CD8-positive, alpha-beta memory T cell (primary cell): ENCODE measurements at regions not wholly inside any gene's neighbourhood (a gene's known extent, or its start where the extent isn't known, plus 50 kb on each side); places are given as distances from the start of the nearest gene placed in this dataset.

ENCODE experiments used
- CTCF ChIA-PET: fragments of 350-600 bp; sonication (Branson Sonifier 250); formaldehyde crosslinking; loops from one replicate; lab custom pipeline; 2021; ENCODE audit warnings: antibody characterized with exemption; lab: Charles Lee
- POLR2A ChIA-PET: fragments of 350-600 bp; sonication (Branson Sonifier 250); formaldehyde crosslinking; loops from one replicate; lab custom pipeline; 2021; ENCODE audit warnings: antibody characterized with exemption; lab: Charles Lee
- DNase-seq, 5 donors: peaks; one replicate each; pipeline versions ENCODE4 v3.0.0 to v3.0.0-alpha.2; 2020 to 2022; ENCODE audit warnings: mixed read lengths in 1 of 5
- H3K27ac ChIP-seq: one replicate; pipeline ENCODE4 v1.7.0; 2013; ENCODE audit warnings: low read depth, mild to moderate bottlenecking, low read length, moderate library complexity
- H3K27me3 ChIP-seq: 2 replicates; pipeline ENCODE4 v1.7.0; 2013; ENCODE audit warnings: low read length, mild to moderate bottlenecking; ENCODE audit not compliant: insufficient read depth, poor library complexity, severe bottlenecking
- H3K36me3 ChIP-seq: 2 replicates; pipeline ENCODE4 v1.7.0; 2013; ENCODE audit warnings: mild to moderate bottlenecking, low read length, moderate library complexity; ENCODE audit not compliant: insufficient read depth
- H3K4me1 ChIP-seq: 2 replicates; pipeline ENCODE4 v1.7.0; 2013; ENCODE audit warnings: mild to moderate bottlenecking, low read length, moderate library complexity; ENCODE audit not compliant: insufficient read depth
- H3K4me3 ChIP-seq: 2 replicates; pipeline ENCODE4 v1.7.0; 2013; ENCODE audit warnings: mild to moderate bottlenecking, low read length
- H3K9me3 ChIP-seq: 2 replicates; pipeline ENCODE4 v1.7.0; 2013; ENCODE audit warnings: mild to moderate bottlenecking, low read length
- H3K27ac Mint-ChIP-seq, 8 donors: one replicate each; pipeline ENCODE4 v1.8.0; 2020 to 2021; ENCODE audit warnings: mixed read lengths in 8 of 8, mild to moderate bottlenecking in 6 of 8, inconsistent platforms in 3 of 8, moderate library complexity in 3 of 8
- H3K27me3 Mint-ChIP-seq, 2 donors: one replicate each; pipeline ENCODE4 v1.8.0; 2020 to 2021; ENCODE audit warnings: mixed read lengths in 2 of 2, mild to moderate bottlenecking in 1 of 2, moderate library complexity in 1 of 2
- H3K36me3 Mint-ChIP-seq, 3 donors: one replicate each; pipeline ENCODE4 v1.8.0; 2020 to 2021; ENCODE audit warnings: mixed read lengths in 3 of 3, inconsistent platforms in 1 of 3, mild to moderate bottlenecking in 1 of 3
- H3K4me1 Mint-ChIP-seq, 3 donors: one replicate each; pipeline ENCODE4 v1.8.0; 2020 to 2021; ENCODE audit warnings: mixed read lengths in 3 of 3, inconsistent platforms in 1 of 3, mild to moderate bottlenecking in 1 of 3
- H3K4me3 Mint-ChIP-seq, 7 donors: one replicate each; pipeline ENCODE4 v1.8.0; 2020 to 2021; ENCODE audit warnings: mixed read lengths in 7 of 7, mild to moderate bottlenecking in 6 of 7, moderate library complexity in 4 of 7, inconsistent platforms in 2 of 7
- H3K9me3 Mint-ChIP-seq, 5 donors: one replicate each; pipeline ENCODE4 v1.8.0; 2020 to 2022; ENCODE audit warnings: mixed read lengths in 5 of 5, mild to moderate bottlenecking in 3 of 5, moderate library complexity in 2 of 5, inconsistent platforms in 1 of 5

DNA sequence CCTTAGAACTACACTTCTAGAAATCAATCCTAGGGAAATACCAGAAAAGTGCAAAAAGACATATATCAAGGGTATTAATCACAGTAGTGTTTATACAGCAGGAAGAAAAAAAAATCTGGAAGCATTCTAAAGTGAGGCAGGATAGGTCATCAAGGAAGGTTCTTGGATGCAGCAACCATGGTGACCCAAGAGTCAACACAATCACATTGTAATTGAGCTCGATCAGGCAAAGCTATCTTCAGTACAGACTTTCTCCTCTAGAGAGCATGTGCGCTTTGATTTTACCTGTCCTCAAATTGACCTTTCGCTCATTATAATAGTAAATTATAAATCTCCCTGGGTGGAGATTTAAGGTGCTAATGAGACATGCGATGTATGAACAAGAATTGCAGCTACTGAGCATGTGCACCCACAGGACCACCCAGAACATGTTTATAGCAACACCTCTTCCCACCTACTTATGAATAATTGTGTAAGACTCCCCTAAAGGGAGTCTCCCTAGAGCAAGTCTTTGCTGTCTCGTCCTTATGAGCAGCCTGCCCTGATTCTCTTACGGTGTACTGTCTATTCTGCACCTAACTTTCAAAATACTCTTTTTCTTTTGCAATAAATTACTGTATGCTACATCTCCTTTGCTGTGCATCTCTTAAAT is 297.7 kb downstream of the ATPSCKMT start:
- H3K4me3 Mint-ChIP-seq = no peak overlapping the region
- ChIA-PET CTCF (no interaction called here), POLR2A (no interaction called here)
- Histone ChIP-seq H3K27me3 (no peaks in the 10 kb centered on the region), H3K4me1 (no peaks in the 10 kb centered on the region), H3K4me3 (no peak overlapping the region), H3K27ac (no peak overlapping the region), H3K36me3 (no peaks in the 10 kb centered on the region), H3K9me3 (no peaks in the 10 kb centered on the region)
- H3K36me3 Mint-ChIP-seq = no peaks in the 10 kb centered on the region
- H3K9me3 Mint-ChIP-seq = peaks cover 0 to 12% (median 5%) of the 10 kb centered on the region in 5 donors
- no peak overlapping the region for H3K27ac Mint-ChIP-seq
- H3K27me3 Mint-ChIP-seq = no peaks in the 10 kb centered on the region
- no peaks in the 10 kb centered on the region for H3K4me1 Mint-ChIP-seq
- DNase-seq = no peak

DNA sequence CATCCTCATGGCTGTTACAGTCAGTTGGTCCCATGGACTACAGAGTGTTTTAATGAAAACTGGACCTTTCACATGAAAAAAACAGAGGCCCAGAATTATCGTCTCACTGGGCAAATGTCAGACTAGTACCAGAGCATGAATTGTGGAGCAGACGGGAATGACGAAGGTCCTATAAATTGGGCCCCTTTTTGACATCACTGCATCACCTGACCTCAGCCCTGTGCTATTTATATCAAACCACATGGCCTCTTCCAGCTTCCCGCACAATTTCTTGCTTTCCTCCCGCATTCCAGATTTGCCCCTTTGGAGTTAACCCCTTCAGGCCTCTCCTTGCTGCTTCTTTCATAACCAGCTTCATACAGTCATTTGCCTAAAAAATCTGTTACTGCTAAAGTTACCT is 301.7 kb downstream of the ATPSCKMT start:
- Histone ChIP-seq H3K27ac (no peak overlapping the region), H3K36me3 (no peaks in the 10 kb centered on the region), H3K9me3 (no peaks in the 10 kb centered on the region), H3K4me1 (no peaks in the 10 kb centered on the region), H3K27me3 (no peaks in the 10 kb centered on the region), H3K4me3 (no peak overlapping the region)
- Mint-ChIP-seq H3K9me3 (peaks cover 0 to 18% (median 5%) of the 10 kb centered on the region in 5 donors), H3K27me3 (no peaks in the 10 kb centered on the region), H3K4me3 (no peak overlapping the region), H3K27ac (no peak overlapping the region), H3K36me3 (no peaks in the 10 kb centered on the region), H3K4me1 (no peaks in the 10 kb centered on the region)
- CTCF ChIA-PET = no interaction called here
- POLR2A ChIA-PET = no interaction called here
- no peak for DNase-seq

- no peaks in the 10 kb centered on the region for H3K4me1 ChIP-seq
- no peak overlapping the region for H3K4me3 Mint-ChIP-seq
- POLR2A ChIA-PET = no interaction called here
- H3K27ac Mint-ChIP-seq = no peak overlapping the region
- peaks cover 0 to 18% (median 5%) of the 10 kb centered on the region in 5 donors for H3K9me3 Mint-ChIP-seq
- no peak overlapping the region for H3K27ac ChIP-seq
- DNase-seq = no peak
- H3K36me3 ChIP-seq = no peaks in the 10 kb centered on the region
- no peaks in the 10 kb centered on the region for H3K36me3 Mint-ChIP-seq
- CTCF ChIA-PET = no interaction called here
- H3K27me3 Mint-ChIP-seq = no peaks in the 10 kb centered on the region
- no peaks in the 10 kb centered on the region for H3K9me3 ChIP-seq
- no peaks in the 10 kb centered on the region for H3K4me1 Mint-ChIP-seq
- H3K27me3 ChIP-seq = no peaks in the 10 kb centered on the region
- H3K4me3 ChIP-seq = no peak overlapping the region
These were observed 302.4 kb downstream of the ATPSCKMT start for GRCh38 chr5:9947225-9947714.

DNA sequence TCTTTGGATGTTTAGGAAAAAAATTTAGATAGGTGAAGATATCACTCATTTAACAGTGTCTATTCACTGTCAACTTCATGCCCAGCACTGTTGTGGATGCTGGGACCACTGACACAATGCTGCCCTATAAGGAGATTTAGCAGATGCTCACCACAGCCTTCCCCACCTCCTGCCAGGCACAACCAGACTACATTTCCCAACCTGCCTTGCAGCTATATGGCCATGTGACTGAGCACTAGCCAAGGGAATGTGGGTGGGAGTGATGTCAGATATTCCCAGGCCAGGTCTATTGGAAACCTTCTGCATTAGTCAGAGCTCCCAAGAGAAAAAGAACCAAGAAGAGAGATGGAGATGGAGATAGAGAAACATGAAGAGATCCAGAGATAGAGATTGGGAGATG is 302.6 kb upstream of the TAS2R1 start:
- ChIA-PET CTCF (no interaction called here), POLR2A (no interaction called here)
- no peak overlapping the region for H3K4me3 Mint-ChIP-seq
- no peak overlapping the region for H3K27ac ChIP-seq
- H3K4me3 ChIP-seq = no peak overlapping the region
- H3K27ac Mint-ChIP-seq = no peak overlapping the region
- no peaks in the 10 kb centered on the region for H3K36me3 Mint-ChIP-seq
- H3K9me3 Mint-ChIP-seq = peaks cover 2 to 17% (median 12%) of the 10 kb centered on the region in 5 donors
- H3K27me3 Mint-ChIP-seq = no peaks in the 10 kb centered on the region
- DNase-seq = no peak
- no peaks in the 10 kb centered on the region for H3K36me3 ChIP-seq
- no peaks in the 10 kb centered on the region for H3K4me1 Mint-ChIP-seq
- H3K27me3 ChIP-seq = no peaks in the 10 kb centered on the region
- no peaks in the 10 kb centered on the region for H3K4me1 ChIP-seq
- no peaks in the 10 kb centered on the region for H3K9me3 ChIP-seq

- Mint-ChIP-seq H3K4me3 (no peak overlapping the region), H3K4me1 (no peaks in the 10 kb centered on the region), H3K27ac (no peak overlapping the region), H3K27me3 (no peaks in the 10 kb centered on the region), H3K9me3 (peaks cover 4 to 18% (median 8%) of the 10 kb centered on the region in 5 donors), H3K36me3 (no peaks in the 10 kb centered on the region)
- Histone ChIP-seq H3K9me3 (no peaks in the 10 kb centered on the region), H3K36me3 (no peaks in the 10 kb centered on the region), H3K4me1 (no peaks in the 10 kb centered on the region), H3K27ac (no peak overlapping the region), H3K4me3 (no peak overlapping the region), H3K27me3 (no peaks in the 10 kb centered on the region)
- DNase-seq = no peak
- CTCF ChIA-PET = no interaction called here
- POLR2A ChIA-PET = no interaction called here
These were observed 300.0 kb upstream of the TAS2R1 start for GRCh38 chr5:9930156-9930555.

- Histone ChIP-seq H3K36me3 (no peaks in the 10 kb centered on the region), H3K4me3 (no peak overlapping the region), H3K9me3 (no peaks in the 10 kb centered on the region), H3K4me1 (no peaks in the 10 kb centered on the region), H3K27me3 (no peaks in the 10 kb centered on the region), H3K27ac (no peak overlapping the region)
- Mint-ChIP-seq H3K9me3 (peaks cover 7 to 20% (median 12%) of the 10 kb centered on the region in 5 donors), H3K4me3 (no peak overlapping the region), H3K4me1 (no peaks in the 10 kb centered on the region), H3K36me3 (no peaks in the 10 kb centered on the region), H3K27me3 (no peaks in the 10 kb centered on the region), H3K27ac (no peak overlapping the region)
- POLR2A ChIA-PET = no interaction called here
- CTCF ChIA-PET = no interaction called here
- no peak for DNase-seq
These were observed 298.2 kb upstream of the TAS2R1 start for GRCh38 chr5:9928326-9928725.

GRCh38 chr5:9927521-9927997 is 297.4 kb upstream of the TAS2R1 start:
- H3K9me3 ChIP-seq = no peaks in the 10 kb centered on the region
- no peak overlapping the region for H3K27ac ChIP-seq
- no peak for DNase-seq
- no peaks in the 10 kb centered on the region for H3K36me3 Mint-ChIP-seq
- H3K9me3 Mint-ChIP-seq = peaks cover 7 to 22% (median 14%) of the 10 kb centered on the region in 5 donors
- no peak overlapping the region for H3K4me3 Mint-ChIP-seq
- POLR2A ChIA-PET = no interaction called here
- H3K27me3 Mint-ChIP-seq = no peaks in the 10 kb centered on the region
- CTCF ChIA-PET = no interaction called here
- H3K36me3 ChIP-seq = no peaks in the 10 kb centered on the region
- H3K4me1 Mint-ChIP-seq = no peaks in the 10 kb centered on the region
- no peak overlapping the region for H3K4me3 ChIP-seq
- no peak overlapping the region for H3K27ac Mint-ChIP-seq
- no peaks in the 10 kb centered on the region for H3K4me1 ChIP-seq
- no peaks in the 10 kb centered on the region for H3K27me3 ChIP-seq

GRCh38 chr5:9927106-9927505 is 297.0 kb upstream of the TAS2R1 start:
- H3K4me3 ChIP-seq = no peak overlapping the region
- no peak for DNase-seq
- Mint-ChIP-seq H3K27ac (no peak overlapping the region), H3K36me3 (no peaks in the 10 kb centered on the region), H3K4me1 (no peaks in the 10 kb centered on the region), H3K27me3 (no peaks in the 10 kb centered on the region), H3K9me3 (peaks cover 9 to 27% (median 17%) of the 10 kb centered on the region in 5 donors), H3K4me3 (no peak overlapping the region)
- H3K27ac ChIP-seq = no peak overlapping the region
- no peaks in the 10 kb centered on the region for H3K36me3 ChIP-seq
- POLR2A ChIA-PET = no interaction called here
- CTCF ChIA-PET = no interaction called here
- no peaks in the 10 kb centered on the region for H3K4me1 ChIP-seq
- H3K9me3 ChIP-seq = no peaks in the 10 kb centered on the region
- H3K27me3 ChIP-seq = no peaks in the 10 kb centered on the region
